ENCODE measurements at regions not wholly inside any gene's neighbourhood (a gene's known extent, or its start where the extent isn't known, plus 50 kb on each side); places are given as distances from the start of the nearest gene placed in this dataset.

DNA sequence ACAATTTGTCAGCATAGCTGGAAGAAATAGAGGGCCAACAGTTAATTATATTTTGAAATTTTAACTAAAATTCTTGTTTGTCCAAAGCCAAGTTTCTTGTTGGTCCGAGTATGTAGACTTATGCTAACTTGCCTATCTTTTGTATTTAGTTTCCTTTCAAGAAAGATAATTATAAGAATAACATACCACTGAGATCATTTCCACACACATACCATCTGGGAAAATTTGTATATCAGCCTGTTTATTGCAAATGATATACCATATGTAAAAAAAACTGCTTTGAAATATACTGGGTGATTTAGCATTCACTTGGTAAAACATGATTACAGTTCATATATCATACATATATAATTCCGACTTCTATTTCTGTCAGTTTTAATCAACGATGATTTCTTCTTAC lies 84.7 kb upstream of the ANKRD50 start:
- TF ChIP-seq CTCF (IDR thresholded peaks at IDR 0.05) (no peak), POLR2A (IDR thresholded peaks at IDR 0.05) (no peak)
